ENCODE measurements at regions not wholly inside any gene's neighbourhood (a gene's known extent, or its start where the extent isn't known, plus 50 kb on each side); places are given as distances from the start of the nearest gene placed in this dataset.

- TF ChIP-seq E2F4 (CRISPR knock-in tag; IDR thresholded peaks at IDR 0.05; ENCODE audit: borderline replicate concordance, low read depth): no peak
- no peak for TF ChIP-seq PREB (CRISPR knock-in tag; IDR thresholded peaks at IDR 0.05; ENCODE audit: borderline replicate concordance)
- TF ChIP-seq TEAD4 (CRISPR knock-in tag; IDR thresholded peaks at IDR 0.05): no peak
- TF ChIP-seq IRF1 (CRISPR knock-in tag; IDR thresholded peaks at IDR 0.05): no peak
- TF ChIP-seq TCF7 (CRISPR knock-in tag; IDR thresholded peaks at IDR 0.05; ENCODE audit: low read depth): no peak
- TF ChIP-seq EMX1 (CRISPR knock-in tag; IDR thresholded peaks at IDR 0.05): no peak
- TF ChIP-seq SOX15 (CRISPR knock-in tag; IDR thresholded peaks at IDR 0.05): no peak
- TF ChIP-seq ZNF317 (CRISPR knock-in tag; IDR thresholded peaks at IDR 0.05; ENCODE audit: borderline replicate concordance, low read depth): no peak
- no peak for TF ChIP-seq FOXJ3 (CRISPR knock-in tag; IDR thresholded peaks at IDR 0.05; ENCODE audit: borderline replicate concordance)
- no peak for TF ChIP-seq E2F5 (CRISPR knock-in tag; IDR thresholded peaks at IDR 0.05)
- no peak for TF ChIP-seq ZNF512 (CRISPR knock-in tag; IDR thresholded peaks at IDR 0.05; ENCODE audit: borderline replicate concordance)
Measured at GRCh38 chr3:21158861-21159542, 592.0 kb downstream of the ZNF385D start (continued).

DNA sequence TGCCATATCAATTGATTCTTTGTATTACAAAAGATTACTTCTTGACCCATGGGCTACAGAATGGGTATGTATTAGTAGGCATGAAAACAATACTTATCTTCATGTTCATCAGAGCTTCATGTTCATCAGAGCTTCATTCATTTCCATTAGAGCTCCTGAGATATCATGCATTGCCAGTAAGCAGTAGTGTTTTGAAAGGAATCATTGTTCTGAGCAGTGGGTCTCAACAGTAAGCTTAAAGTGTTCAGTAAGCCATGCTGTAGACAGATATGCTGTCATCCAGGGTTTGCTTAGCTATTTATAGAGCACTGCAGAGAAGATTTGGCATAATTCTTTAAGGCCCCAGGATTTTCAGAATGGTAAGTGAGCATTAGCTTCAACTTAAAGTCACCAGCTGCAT lies 596.1 kb downstream of the ZNF385D start:
- DNase-seq (ENCODE audit: low spot score): no peak
- ChIA-PET POLR2A (no interaction called here), CTCF (interaction anchor here (1.0 to 2.9 kb wide), 2 partner anchors 16 to 137 kb away, joined by 3 to 12 read pairs; no protein-coding TSS in a partner anchor)
- H3K27me3 Mint-ChIP-seq (ENCODE audit: low read depth): no peaks in the 10 kb centered on the region; the same call in 1 of the 2 replicates
- no peak overlapping the region for H3K27ac Mint-ChIP-seq
- ATAC-seq: no peak
- H3K9me3 Mint-ChIP-seq: no peaks in the 10 kb centered on the region
- H3K4me1 Mint-ChIP-seq: no peaks in the 10 kb centered on the region
- H3K4me3 Mint-ChIP-seq: no peak overlapping the region
- H3K36me3 Mint-ChIP-seq: no peaks in the 10 kb centered on the region
- TF ChIP-seq ZNF138 (CRISPR knock-in tag; conservative IDR thresholded peaks at IDR 0.05): no peak
- no peak for TF ChIP-seq IRF1 (CRISPR knock-in tag; IDR thresholded peaks at IDR 0.05)
- no peak for TF ChIP-seq CREB1 (CRISPR knock-in tag; IDR thresholded peaks at IDR 0.05)
- TF ChIP-seq ERG (CRISPR knock-in tag; IDR thresholded peaks at IDR 0.05): no peak
- TF ChIP-seq SOX15 (CRISPR knock-in tag; IDR thresholded peaks at IDR 0.05): no peak
- no peak for TF ChIP-seq GABPB1 (CRISPR knock-in tag; IDR thresholded peaks at IDR 0.05)
- no peak for TF ChIP-seq MXD4 (CRISPR knock-in tag; IDR thresholded peaks at IDR 0.05; ENCODE audit: borderline replicate concordance)
- TF ChIP-seq, protein P1, sequence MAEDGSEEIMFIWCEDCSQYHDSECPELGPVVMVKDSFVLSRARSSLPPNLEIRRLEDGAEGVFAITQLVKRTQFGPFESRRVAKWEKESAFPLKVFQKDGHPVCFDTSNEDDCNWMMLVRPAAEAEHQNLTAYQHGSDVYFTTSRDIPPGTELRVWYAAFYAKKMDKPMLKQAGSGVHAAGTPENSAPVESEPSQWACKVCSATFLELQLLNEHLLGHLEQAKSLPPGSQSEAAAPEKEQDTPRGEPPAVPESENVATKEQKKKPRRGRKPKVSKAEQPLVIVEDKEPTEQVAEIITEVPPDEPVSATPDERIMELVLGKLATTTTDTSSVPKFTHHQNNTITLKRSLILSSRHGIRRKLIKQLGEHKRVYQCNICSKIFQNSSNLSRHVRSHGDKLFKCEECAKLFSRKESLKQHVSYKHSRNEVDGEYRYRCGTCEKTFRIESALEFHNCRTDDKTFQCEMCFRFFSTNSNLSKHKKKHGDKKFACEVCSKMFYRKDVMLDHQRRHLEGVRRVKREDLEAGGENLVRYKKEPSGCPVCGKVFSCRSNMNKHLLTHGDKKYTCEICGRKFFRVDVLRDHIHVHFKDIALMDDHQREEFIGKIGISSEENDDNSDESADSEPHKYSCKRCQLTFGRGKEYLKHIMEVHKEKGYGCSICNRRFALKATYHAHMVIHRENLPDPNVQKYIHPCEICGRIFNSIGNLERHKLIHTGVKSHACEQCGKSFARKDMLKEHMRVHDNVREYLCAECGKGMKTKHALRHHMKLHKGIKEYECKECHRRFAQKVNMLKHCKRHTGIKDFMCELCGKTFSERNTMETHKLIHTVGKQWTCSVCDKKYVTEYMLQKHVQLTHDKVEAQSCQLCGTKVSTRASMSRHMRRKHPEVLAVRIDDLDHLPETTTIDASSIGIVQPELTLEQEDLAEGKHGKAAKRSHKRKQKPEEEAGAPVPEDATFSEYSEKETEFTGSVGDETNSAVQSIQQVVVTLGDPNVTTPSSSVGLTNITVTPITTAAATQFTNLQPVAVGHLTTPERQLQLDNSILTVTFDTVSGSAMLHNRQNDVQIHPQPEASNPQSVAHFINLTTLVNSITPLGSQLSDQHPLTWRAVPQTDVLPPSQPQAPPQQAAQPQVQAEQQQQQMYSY (CRISPR knock-in tag; IDR thresholded peaks at IDR 0.05): no peak
